Uterus (tissue), 3 donors: ENCODE measurements at regions not wholly inside any gene's neighbourhood (a gene's known extent, or its start where the extent isn't known, plus 50 kb on each side); places are given as distances from the start of the nearest gene placed in this dataset.

ENCODE experiments used
- DNase-seq, 2 donors: peaks; one replicate each; pipeline ENCODE4 v3.0.0-alpha.2; 2019 to 2020
- H3K27ac ChIP-seq, 2 donors: fragments of 200-600 bp; sonication (generic); 1 replicate in 1 of 2; 2 replicates in 1 of 2; pipeline ENCODE4 v1.5.1; 2016 to 2018
- H3K27me3 ChIP-seq, 2 donors: fragments of 200-600 bp; sonication (generic); one replicate each; pipeline ENCODE4 v1.5.1; 2018 to 2019; ENCODE audit warnings: control low read depth in 1 of 2
- H3K36me3 ChIP-seq, 2 donors: fragments of 200-600 bp; sonication (generic); one replicate each; pipeline ENCODE4 v1.5.1; 2019; ENCODE audit warnings: control low read depth in 1 of 2
- H3K4me1 ChIP-seq, 2 donors: fragments of 200-600 bp; sonication (generic); one replicate each; pipeline ENCODE4 v1.5.1; 2018 to 2019; ENCODE audit warnings: control low read depth in 1 of 2
- H3K4me3 ChIP-seq, 2 donors: fragments of 200-600 bp; sonication (generic); 1 replicate in 1 of 2; 2 replicates in 1 of 2; pipeline ENCODE4 v1.5.1; 2018 to 2019; ENCODE audit warnings: mild to moderate bottlenecking in 1 of 2
- H3K9me3 ChIP-seq, 2 donors: fragments of 200-600 bp; sonication (generic); one replicate each; pipeline ENCODE4 v1.5.1; 2019; ENCODE audit warnings: control low read depth in 1 of 2
- CTCF ChIP-seq, 4 experiments: fragments of 200-600 bp in 2 of 4; fragments of 450-650 bp in 2 of 4; sonication (generic) in 2 of 4; IDR thresholded peaks; one replicate each; pipeline ENCODE4 v1.5.1; 2016 to 2019; ENCODE audit warnings: antibody characterized with exemption in 4 of 4, mild to moderate bottlenecking in 2 of 4, moderate library complexity in 1 of 4
- POLR2A ChIP-seq, 2 donors: fragments of 450-650 bp; IDR thresholded peaks; one replicate each; pipeline ENCODE4 v1.6.1; 2016; ENCODE audit warnings: antibody characterized with exemption in 2 of 2, mild to moderate bottlenecking in 1 of 2, moderate library complexity in 1 of 2
- intact Hi-C: fragments of 100-400 bp; cut with DNase I; formaldehyde crosslinking; loops from one replicate; pipeline ENCODE4 v1.15.1; 2023; ENCODE audit warnings: low total_unique reads
- donor health status: DM: yes; HTN: yes; CAD: no.

GRCh38 chr4:85081196-85081595 is 114.7 kb upstream of the WDFY3 start:
- TF ChIP-seq POLR2A (IDR thresholded peaks at IDR 0.05): no peak
- no peak for TF ChIP-seq CTCF (IDR thresholded peaks at IDR 0.05)
- Histone ChIP-seq H3K27me3 (no peaks in the 10 kb centered on the region), H3K36me3 (no peaks in the 10 kb centered on the region), H3K27ac (no peak overlapping the region), H3K4me3 (no peak overlapping the region), H3K9me3 (no peaks in the 10 kb centered on the region), H3K4me1 (no peaks in the 10 kb centered on the region)
- intact Hi-C loops: no loop called here
- DNase-seq: no peak

DNA sequence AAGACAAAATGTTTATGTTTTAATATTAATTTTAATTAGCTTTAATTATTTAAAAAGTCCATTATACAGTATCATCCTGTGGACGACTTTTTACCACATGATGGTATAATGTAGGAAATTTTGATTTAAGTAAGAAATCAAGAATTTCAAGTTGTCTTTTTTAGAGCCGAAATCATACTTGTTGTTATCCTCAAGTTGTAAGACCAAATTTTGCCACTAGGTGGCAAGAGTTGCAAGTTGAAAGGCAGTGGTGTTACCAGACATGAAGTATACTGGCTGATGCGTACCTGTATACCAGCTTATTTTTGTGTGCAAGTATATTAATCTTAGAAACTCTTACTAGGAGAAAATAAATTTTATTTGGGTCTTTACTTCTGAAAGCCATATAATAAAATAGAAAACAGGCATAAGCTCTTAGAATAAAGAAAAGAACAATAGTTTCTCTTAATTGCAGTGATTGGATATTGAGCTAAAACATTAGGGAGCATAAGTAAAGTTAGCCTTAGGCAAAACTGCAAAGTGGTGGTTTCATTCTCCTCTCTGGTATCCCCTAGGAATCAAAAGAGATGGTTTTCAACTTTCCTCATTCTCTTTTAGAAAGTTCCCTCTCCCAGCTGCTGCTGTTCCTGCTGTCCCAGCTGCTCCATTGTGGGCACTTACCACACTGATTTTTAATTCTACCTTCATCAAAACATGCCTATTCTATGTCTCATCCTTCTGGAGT is 118.0 kb upstream of the WDFY3 start:
- no peaks in the 10 kb centered on the region for H3K9me3 ChIP-seq
- no peaks in the 10 kb centered on the region for H3K36me3 ChIP-seq
- no peaks in the 10 kb centered on the region for H3K4me1 ChIP-seq
- intact Hi-C loops: no loop called here
- no peak overlapping the region for H3K4me3 ChIP-seq
- H3K27ac ChIP-seq: no peak overlapping the region
- TF ChIP-seq CTCF (IDR thresholded peaks at IDR 0.05) (peak; percentile 41 to 57 (median 50)), POLR2A (IDR thresholded peaks at IDR 0.05) (no peak)
- H3K27me3 ChIP-seq: no peaks in the 10 kb centered on the region
- DNase-seq: peak in 1 of 2 donors; percentile 15

- intact Hi-C loops: no loop called here
- Histone ChIP-seq H3K9me3 (no peaks in the 10 kb centered on the region), H3K4me1 (no peaks in the 10 kb centered on the region), H3K27me3 (no peaks in the 10 kb centered on the region), H3K27ac (no peak overlapping the region), H3K36me3 (no peaks in the 10 kb centered on the region), H3K4me3 (no peak overlapping the region)
- TF ChIP-seq POLR2A (IDR thresholded peaks at IDR 0.05): no peak
- TF ChIP-seq CTCF (IDR thresholded peaks at IDR 0.05): no peak
- DNase-seq: no peak
Measured at GRCh38 chr4:85086721-85087120, 120.2 kb upstream of the WDFY3 start.

- Histone ChIP-seq H3K4me1 (no peaks in the 10 kb centered on the region), H3K27ac (no peak overlapping the region), H3K36me3 (no peaks in the 10 kb centered on the region), H3K4me3 (no peak overlapping the region), H3K9me3 (no peaks in the 10 kb centered on the region), H3K27me3 (no peaks in the 10 kb centered on the region)
- intact Hi-C loops: no loop called here
- no peak for TF ChIP-seq POLR2A (IDR thresholded peaks at IDR 0.05)
- no peak for TF ChIP-seq CTCF (IDR thresholded peaks at IDR 0.05)
- no peak for DNase-seq
Measured at GRCh38 chr4:85092536-85092935, 126.0 kb upstream of the WDFY3 start.

DNA sequence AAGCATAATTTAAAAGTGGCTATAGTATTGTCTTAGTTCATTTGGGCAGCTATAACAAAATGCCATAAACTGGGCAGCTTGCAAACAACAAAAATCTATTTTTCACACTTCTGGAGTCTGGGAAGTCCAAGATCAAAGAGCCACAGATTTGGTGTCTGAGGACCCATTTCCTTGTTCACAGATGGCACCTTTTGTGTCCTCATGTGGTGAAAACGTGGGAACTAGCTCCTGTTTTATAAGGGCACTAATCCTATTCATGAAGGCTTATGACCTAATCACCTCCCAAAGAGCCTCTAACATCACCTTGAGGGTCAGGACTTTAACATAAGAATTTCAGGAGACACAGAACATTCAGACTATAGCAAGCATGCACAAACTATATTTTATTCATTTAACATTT is 126.5 kb upstream of the WDFY3 start:
- Histone ChIP-seq H3K27ac (no peak overlapping the region), H3K4me1 (no peaks in the 10 kb centered on the region), H3K27me3 (no peaks in the 10 kb centered on the region), H3K4me3 (no peak overlapping the region), H3K36me3 (no peaks in the 10 kb centered on the region), H3K9me3 (no peaks in the 10 kb centered on the region)
- DNase-seq: no peak
- intact Hi-C loops: no loop called here
- TF ChIP-seq CTCF (IDR thresholded peaks at IDR 0.05) (no peak), POLR2A (IDR thresholded peaks at IDR 0.05) (no peak)
